GM19351 (cell line): ENCODE measurements at regions not wholly inside any gene's neighbourhood (a gene's known extent, or its start where the extent isn't known, plus 50 kb on each side); places are given as distances from the start of the nearest gene placed in this dataset.

Experiments used
- ATAC-seq: cut with Tn5 transposase; IDR thresholded peaks from one replicate; pipeline ENCODE4 v1.9.1; 2021; ENCODE audit warnings: mild to moderate bottlenecking, moderate library complexity; ENCODE audit not compliant: unreplicated experiment

DNA sequence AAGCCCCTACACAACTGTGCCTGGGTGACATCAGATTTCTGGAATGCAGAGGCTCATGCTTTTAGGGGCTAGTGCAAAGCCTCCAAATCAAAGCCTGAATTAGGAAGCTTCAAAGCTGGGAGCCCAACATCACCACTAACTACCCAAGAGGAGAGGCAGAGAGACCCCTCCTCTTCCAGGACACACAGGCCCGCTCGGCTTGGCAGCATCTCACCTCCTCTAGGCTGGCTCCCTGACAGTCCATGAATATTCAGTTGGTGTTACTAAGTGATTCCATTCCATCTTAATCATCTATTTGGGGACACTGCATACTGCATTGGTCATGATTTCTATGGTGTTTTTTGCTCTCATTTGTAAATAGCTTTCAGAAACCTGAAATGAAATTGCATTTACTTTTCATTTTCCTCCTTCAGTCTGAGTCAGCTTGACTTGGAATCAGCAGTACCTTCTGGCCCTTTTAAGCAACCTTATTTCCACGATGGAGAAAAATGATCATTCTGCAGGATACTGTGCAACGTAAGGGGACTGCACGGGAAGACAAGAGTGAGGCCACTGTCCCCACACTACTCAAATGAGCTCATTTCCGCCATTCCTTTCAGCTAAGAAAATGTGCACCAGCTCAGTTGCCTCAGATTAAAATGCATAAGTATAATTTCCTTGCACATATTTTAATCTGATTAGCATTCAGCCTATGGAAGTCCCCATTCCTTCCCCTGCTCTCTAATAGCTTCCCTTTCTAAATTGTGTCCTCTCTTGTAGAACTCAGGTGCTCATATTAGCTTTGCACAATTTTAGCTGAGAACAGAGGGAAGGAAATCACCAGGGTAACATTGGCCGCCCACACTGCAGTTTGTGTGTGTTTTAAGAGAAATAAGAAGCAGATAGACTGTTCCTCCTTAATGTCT, 219.9 kb downstream of the RFC3 start:
- ATAC-seq, result peak; percentile 54

DNA sequence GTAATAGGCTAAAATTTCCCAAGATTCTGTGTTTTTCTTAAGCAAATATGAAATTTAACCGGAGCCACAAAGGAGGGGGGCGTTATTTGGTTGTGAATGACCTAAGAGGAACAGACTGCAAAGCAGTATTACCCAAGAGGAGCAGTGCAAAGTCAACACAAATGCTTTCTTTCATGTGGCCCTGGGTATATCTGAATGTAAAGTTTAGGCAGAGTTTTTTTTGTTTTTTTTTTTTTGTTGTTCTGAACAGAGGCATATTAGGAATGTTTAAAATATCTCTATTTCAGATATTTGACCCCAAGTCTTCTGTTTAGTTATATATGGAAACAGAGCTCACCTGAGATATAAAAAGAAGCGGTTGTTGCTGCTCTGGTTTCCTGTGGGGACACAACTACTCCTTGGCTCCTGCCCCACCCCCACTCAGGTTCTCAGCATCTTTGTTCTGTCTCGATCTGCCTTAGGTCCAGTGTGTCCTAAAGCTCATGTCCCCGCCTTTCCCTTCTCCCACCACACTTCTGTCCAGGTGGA, 220.7 kb downstream of the RFC3 start:
- peak; percentile 51 for ATAC-seq

DNA sequence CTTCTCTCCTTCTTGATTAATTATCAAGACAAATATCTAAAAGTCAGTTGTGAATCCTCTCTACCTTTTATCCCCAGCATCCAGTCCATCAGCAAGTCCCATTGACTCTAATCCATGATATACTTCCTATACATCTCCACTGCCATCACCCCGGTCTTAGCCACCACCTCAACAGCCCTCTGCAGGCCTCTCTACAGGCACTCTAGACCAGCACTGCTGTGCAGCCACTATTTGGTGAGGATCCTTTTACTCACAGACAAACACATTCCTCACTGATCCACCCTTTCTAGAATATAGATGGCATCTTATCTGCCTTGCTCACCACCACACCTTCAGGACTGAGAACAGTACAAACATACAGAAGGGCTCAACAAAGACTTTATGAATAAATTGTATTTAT, 221.7 kb downstream of the RFC3 start:
- no peak for ATAC-seq

DNA sequence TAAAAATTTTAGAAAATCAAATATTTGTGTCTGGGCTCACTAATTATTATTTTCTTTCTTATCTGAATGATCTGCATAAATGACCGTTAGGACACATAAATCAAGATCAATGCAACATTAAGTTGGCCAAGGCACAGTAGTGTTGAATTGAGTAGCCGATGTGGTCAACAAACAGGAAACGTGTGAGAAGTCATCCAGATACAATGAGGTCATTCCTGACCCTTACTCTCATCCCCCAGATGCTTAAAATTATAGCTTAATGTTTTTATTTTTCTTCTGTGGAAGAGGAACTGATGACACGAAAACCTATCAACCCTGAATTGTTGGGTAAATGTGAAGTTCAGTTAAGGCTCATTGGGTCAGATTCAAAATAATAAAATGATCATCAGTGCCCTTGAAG, 222.9 kb downstream of the RFC3 start:
- ATAC-seq, result no peak

DNA sequence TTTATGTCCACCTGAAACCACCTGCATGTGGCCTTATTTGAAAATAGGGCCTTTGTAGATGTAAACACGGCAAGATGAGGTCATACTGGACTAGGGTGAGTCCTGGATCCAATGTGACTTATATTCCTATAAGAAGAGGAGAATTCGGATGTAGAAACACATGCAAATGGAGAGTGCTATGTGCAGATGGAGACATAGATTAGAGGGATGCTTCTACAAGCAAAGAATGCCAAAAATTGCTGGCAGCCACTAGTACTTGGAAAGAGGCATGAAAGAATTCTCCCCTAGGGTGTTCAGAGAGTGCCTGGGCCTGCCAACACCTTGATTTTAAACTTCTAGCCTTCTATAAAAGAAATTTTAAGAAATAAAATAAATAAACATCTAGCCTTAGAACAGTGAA, 226.1 kb downstream of the RFC3 start:
- ATAC-seq, result no peak

DNA sequence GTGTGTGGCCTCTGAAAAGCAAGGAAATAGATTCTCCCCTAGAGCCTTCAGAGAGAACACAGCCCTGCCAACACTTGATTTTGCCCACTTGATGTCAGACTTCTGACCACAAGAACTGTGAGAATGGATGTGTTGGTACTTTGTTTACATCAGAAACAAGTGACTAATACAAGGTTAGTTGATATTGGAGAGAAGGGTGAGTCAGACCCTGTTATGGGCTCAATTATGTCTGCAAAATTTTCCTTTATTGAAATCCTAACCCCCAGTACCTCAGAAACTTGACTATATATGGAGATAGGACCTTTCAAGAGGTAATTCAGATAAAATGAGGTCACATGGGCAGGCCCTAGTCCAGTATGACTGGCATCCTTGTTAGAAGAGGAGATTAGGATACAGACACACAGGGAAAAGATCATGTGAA, 226.7 kb downstream of the RFC3 start:
- ATAC-seq, result no peak

DNA sequence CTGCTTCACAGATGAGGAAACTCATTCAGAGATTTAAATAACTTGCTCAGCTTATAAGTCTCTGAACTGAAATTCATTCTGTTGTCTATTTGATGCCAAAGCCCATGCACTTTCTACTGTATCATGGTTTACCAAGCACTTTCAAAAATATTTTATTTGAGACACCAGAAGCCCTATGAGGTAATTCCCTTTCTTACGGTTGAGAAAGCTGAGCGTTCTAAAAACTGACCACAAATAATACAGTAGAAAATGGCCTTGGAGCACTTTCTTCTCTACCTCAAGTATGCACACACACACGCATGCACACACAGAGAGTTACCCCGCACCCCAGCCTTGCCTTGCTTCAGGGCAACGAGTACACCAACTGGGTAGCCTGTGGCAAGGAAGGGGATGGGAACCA, 228.5 kb downstream of the RFC3 start:
- no peak for ATAC-seq

DNA sequence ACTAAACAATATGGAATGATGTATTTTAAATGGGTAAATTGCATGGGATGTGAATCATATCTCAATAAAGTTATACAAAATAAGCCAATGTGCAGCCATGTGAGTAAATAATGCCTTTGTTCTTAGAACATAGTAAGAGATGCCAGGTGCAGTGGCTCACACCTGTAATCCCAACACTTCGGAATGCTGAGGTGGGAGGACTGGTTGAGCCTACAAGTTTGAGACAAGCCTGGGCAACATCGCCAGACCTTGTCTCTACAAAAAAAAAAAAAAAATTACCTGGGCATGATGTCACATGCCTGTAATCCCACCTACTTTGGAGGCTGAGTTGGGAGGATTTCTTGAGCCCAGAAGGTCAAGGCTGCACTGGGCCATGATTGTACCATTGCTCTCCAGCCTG, 230.7 kb downstream of the RFC3 start:
- no peak for ATAC-seq

DNA sequence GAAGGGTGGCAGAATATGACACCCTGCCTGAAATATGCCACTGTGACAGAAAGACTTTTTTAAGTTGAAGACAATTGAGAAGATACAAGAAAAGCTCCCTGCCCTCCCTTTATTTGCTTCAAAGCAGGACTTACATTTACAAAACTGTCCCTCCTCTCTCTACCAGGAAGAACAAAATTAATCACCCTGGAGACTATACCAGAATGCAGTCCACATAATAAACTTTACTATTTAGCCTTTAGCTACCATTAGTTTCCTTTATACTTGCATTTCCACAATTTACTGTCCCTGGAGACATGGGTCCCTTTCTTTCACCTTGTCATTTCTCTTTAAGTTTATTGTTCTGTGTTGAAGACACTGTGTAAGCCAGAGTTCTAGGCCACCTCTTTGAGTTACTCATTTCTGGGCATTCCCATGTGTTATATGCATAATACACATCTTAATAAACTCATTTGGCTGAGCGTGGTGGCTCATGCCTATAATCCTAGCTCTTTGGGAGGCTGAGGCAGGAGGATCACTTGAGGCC, 238.8 kb downstream of the RFC3 start:
- ATAC-seq, result no peak

DNA sequence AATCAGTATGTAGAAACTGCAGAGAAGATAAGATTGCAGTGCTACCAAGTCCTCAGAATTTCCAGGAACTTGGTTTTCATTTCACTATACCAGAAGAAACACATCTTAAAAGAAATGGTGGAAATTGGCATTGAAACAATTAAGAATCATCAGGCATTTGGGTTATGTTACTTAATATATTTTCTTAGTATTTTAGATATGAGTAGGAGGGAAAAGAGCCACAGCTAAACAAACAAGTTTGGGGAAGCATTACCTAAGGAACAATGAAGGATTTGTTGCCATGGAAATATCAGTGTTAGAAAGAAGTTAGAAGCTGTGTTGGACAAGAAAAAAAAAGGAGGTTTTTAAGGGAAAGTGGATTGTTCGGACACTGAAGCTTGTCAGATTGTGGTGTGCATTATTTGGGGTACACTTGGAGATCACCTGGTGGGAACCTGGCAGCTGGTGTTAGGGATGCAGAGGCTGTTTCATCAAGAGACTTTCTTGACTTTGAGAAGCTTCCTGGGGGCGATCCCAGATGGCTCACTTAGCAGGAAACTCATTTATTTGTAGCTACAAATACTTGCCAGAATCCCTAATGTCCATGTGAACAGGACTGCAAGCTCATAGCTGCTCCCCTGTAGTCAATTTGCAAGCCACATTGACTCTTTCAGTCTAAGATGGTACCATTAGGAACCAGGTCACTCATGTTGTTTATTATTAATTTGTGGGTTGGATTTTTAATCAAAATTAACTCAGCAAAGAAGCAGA, 246.7 kb downstream of the RFC3 start:
- ATAC-seq, result no peak

DNA sequence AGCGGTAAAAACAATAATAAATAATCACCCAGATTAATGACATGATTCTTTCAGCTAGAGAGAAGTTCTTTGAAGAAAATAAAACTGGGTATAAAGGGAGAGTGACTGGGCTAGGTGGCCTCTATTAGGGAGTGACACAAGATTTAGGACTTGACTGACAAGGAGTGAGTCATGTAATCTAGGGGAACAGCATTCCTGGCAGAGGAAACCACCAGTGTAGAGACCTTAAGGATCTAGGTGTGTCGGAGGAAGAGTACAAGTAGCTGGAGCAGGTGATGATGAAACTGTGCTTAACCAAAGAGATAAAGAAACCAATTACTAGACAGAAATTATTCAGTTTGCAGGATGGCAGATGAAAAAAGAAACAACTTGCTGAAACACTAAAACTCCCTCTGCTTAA, 248.0 kb downstream of the RFC3 start:
- no peak for ATAC-seq

DNA sequence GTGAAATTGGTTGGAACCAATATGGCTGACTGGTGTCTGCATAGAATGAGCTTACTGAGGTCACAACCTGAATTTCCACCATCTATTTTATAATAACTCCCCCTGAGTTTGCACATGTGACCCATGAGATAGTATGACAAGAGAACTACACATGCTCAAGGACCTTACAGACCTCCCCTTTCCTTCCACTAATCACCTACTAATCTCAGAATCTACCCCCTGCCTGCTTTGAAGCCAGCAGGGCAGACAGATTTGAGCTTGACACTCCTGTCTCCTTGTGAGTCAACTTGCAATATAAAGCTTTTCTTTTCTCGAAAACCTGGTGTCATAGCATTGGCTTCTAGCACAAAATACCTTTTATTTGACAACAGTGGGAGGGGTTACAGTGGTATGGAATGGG, 248.4 kb downstream of the RFC3 start:
- no peak for ATAC-seq

DNA sequence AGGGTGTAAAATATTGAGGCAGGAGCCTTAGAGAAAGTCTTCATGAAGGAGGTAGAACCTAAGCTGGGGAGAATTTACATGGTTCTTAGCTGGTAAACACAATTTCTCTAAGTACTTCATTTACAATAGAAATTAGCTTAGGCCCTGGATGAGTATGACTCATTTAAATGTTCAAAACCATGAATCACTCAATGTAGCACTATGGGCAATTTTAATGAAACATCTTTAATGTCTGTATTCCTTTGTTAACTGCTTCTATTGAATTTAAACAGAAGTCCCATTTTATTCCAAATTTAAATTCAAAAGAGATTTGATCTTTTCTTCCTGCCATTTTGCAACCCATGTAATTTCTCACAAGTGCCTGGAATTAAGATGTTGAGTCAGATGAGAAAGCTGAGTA, 252.1 kb downstream of the RFC3 start:
- ATAC-seq, result no peak

DNA sequence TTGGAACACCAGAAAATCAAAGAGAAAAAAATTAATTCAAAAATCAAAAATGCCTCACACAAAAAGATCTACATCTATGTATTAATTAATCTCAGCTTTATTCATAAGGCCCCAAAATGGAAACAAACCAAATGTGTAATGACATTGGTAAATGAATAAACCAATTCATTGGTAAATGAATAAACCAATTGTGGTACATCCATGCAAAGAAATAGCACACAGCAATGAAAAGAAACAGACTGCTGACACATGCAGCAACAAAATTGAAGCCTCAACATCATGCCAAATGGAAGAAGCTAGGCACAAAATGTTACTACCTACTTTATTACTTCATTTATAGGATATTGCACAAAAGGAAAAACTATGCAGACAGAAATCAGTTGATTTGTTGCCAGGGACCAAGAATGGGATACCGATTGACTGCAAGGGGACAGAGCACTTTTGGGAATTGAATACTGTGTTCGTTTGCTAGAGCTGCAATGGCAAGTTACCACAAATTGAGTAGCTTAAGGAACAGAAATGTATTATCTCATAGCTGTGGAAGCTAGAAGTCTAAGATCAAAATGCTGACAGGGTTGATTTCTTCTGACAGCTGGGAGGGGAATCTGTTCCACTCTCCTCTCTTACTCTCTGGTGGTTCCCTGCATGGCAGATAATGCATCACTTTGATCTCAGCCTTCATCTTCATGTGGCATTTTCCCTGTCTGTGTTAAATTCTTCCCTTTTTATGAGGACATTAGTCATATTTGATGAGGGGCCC, 252.8 kb downstream of the RFC3 start:
- no peak for ATAC-seq

DNA sequence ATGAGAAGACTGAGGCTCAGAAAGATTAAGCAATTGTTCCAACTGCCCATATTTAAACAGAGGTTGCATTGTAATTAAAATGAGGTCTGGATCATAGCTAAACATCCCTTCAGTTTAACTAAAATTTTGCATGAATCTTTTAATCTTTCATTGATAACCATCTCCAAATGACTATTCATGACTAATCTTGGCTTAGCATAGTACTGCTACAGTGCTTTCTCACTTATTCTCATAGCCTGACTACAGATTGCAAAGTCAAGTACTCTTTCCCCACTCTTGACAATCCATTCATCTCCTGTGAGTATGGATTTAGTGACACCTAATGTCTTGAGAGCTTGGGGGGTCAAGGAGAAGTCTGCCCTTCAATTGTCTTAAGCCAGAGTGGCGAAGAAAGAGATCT, 258.4 kb downstream of the RFC3 start:
- no peak for ATAC-seq

DNA sequence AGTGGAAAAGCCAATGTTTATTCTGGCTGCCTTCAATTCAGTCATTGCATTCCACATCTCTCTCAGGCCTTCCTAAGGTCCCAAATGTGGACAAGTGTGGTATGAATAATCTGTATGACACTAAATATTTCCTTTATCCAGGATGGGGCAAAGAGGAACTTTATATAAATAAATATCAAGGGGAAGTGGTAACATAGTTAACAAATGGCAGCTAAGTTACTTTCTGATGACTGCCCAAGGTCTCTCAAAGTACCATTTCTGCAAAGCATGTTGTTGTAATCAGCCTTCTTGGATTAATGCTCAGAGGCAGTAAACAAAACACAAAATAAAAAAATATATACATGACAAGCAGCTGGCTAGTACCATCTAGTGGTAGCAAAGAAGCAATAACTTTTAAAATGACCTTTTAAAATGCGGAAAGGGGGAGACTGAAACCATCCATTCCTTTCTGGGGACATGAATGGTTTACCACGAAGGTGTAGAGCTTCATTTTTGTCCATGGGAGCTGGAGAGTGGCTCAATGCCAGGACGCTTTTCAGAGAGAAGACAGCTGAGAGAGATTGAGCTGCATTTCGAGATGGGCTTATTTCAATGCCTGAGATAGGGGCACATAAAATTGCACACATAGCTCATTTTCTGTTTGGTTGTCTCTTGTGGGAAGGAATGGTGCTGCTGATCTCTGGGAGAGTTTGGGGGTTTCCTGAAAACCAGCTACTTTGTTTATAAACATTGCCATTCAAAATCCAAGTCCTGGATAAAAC, 259.2 kb downstream of the RFC3 start:
- peak; percentile 64 for ATAC-seq

DNA sequence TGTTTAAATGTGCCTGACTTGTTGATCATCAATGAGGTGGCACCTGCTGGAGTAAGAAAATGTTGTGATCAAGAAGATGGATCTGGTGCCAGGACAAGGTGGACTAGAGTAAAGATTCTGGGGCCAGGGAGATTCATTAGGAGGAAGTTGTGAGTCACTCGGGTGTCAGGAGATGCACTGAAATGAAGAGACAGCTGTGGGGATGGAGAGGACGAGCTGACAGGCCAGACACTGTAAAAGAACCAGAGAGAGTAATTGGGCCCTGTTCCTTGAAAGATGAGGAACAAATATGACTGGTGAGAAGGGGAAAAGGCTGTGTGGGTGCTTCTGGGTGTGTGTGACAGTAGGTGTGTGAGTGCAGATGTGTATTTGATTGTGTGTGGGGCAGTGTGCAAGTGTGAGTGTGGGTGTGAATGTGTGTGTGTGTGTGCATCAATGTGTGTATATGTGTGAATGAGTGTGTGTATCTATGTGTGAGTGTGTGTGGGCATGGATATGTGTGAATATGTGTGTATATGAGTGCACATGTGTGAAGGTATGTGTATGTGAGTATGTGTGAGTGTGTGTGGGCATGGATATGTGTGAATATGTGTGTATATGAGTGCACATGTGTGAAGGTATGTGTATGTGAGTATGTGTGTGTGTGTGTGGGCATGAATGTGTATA, 260.5 kb downstream of the RFC3 start:
- ATAC-seq, result no peak

DNA sequence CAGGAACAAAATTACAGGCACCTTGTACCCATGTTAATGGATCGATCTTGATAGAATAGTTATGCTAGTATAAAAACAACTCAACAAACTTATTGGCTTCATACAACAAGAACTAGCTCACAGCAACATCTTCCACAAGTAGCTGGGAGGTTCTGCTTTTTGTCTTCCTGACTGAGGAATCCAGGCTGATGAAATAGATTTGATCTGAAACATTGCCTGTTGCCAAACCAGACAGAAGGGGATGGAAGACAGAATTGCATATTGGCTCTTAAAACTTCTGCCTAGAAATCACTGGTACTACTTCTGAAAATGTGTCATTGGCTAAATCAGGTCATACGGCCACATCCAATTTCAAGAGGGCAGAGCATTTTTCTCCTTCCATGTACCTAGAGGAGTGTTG, 267.3 kb downstream of the RFC3 start:
- ATAC-seq, result no peak

DNA sequence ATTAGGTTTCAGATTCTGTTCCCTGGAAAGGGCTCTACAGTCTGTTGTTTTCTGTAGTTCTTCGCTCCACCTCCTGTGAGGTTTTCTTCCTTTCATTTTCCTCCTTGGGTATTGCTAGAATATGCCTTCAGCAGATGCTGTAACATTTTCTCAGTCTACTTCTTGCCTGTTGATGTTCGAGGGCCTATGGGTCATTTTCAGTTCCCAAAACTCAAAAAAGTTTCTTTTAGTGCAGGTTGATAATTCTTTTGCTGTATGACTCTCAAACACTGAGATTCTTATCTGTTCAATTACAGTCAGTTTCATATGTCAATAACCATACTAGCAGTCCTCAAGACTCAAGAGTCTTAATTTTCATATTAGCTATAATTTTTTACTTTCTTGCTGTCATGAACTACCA, 268.3 kb downstream of the RFC3 start:
- peak; percentile 88 for ATAC-seq

DNA sequence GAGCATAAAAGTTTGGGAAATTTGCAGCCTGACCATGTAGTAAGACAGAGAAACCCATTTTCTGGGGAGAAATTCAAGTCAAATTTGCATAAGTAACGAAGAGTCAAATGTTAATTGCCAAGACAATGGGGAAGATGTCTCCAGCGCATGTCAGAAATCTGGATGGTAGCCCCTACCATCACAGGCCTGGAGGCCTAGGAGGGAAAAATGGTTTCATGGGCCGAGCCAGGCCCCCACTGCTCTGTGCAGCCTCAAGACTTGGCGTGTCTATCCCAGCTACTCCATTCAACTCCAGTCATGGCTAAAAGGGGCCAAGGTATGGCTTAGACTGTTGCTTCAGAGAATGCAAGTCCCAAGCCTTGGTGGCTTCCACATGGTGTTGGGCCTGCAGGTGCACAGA, 269.8 kb downstream of the RFC3 start:
- ATAC-seq, result no peak
